ENCODE measurements at regions not wholly inside any gene's neighbourhood (a gene's known extent, or its start where the extent isn't known, plus 50 kb on each side); places are given as distances from the start of the nearest gene placed in this dataset.

- Histone ChIP-seq H3K36me3 (ENCODE audit: low read depth) (no peaks in the 10 kb centered on the region), H3K4me1 (ENCODE audit: insufficient read depth, poor library complexity, severe bottlenecking) (no peaks in the 10 kb centered on the region), H3K9me3 (ENCODE audit: severe bottlenecking) (no peaks in the 10 kb centered on the region), H3K4me3 (ENCODE audit: severe bottlenecking) (no peak overlapping the region), H3K27me3 (ENCODE audit: insufficient read depth, poor library complexity, severe bottlenecking) (no peaks in the 10 kb centered on the region), H3K27ac (ENCODE audit: poor library complexity, severe bottlenecking) (no peak overlapping the region)
- DNase-seq (ENCODE audit: low spot score): no peak
- TF ChIP-seq, protein P1, sequence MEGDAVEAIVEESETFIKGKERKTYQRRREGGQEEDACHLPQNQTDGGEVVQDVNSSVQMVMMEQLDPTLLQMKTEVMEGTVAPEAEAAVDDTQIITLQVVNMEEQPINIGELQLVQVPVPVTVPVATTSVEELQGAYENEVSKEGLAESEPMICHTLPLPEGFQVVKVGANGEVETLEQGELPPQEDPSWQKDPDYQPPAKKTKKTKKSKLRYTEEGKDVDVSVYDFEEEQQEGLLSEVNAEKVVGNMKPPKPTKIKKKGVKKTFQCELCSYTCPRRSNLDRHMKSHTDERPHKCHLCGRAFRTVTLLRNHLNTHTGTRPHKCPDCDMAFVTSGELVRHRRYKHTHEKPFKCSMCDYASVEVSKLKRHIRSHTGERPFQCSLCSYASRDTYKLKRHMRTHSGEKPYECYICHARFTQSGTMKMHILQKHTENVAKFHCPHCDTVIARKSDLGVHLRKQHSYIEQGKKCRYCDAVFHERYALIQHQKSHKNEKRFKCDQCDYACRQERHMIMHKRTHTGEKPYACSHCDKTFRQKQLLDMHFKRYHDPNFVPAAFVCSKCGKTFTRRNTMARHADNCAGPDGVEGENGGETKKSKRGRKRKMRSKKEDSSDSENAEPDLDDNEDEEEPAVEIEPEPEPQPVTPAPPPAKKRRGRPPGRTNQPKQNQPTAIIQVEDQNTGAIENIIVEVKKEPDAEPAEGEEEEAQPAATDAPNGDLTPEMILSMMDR (IDR thresholded peaks at IDR 0.05; ENCODE audit: poor library complexity, severe bottlenecking): no peak
- peak; percentile 56; the same call in 1 of the 3 replicates for ATAC-seq (ENCODE audit: low read depth)
These were observed 174.9 kb downstream of the C7orf25 start for GRCh38 chr7:42736931-42737330.

DNA sequence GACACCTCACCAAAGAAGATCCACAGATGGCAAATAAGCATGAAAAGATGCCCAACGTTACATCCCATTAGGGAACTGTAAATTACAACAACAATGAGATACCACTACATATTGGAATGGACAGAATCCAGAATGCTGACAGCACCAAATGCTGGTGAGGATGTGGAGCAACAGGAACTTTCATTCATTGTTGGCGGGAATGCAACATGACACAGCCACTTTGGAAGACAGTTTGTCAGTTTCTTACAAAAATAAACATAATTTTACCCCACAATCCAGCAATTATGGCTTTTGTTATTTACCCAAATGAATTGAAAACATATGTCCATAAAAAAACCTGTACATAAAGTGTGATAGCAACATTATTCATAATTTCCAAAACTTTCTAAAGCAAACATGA, 176.8 kb downstream of the C7orf25 start:
- DNase-seq (ENCODE audit: low spot score) (no peak), ATAC-seq (ENCODE audit: low read depth) (no peak)
- TF ChIP-seq, protein P1 (IDR thresholded peaks at IDR 0.05; ENCODE audit: poor library complexity, severe bottlenecking): no peak

DNA sequence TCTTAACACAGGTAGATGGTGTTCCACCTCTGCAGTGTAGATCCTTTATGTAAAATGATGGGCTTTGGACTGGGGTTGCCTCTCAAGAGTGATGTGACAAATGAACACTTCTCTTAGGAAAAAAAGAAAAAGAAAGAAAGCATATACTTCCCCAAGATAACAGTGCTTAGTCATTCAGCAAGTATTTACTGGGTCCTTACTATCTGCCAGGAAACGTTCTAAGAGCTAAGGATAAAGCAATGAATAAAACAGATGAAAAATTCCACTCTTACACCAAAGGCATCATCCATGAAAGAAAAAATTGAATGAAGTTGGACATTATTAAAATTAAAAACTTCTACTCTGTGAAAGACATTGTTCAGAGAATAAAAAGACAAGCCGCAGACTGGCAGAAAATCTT, 177.3 kb downstream of the C7orf25 start:
- TF ChIP-seq, protein P1 (IDR thresholded peaks at IDR 0.05; ENCODE audit: poor library complexity, severe bottlenecking): no peak
- Histone ChIP-seq H3K36me3 (ENCODE audit: low read depth) (no peaks in the 10 kb centered on the region), H3K27me3 (ENCODE audit: insufficient read depth, poor library complexity, severe bottlenecking) (no peaks in the 10 kb centered on the region), H3K4me1 (ENCODE audit: insufficient read depth, poor library complexity, severe bottlenecking) (no peaks in the 10 kb centered on the region), H3K9me3 (ENCODE audit: severe bottlenecking) (no peaks in the 10 kb centered on the region), H3K27ac (ENCODE audit: poor library complexity, severe bottlenecking) (no peak overlapping the region), H3K4me3 (ENCODE audit: severe bottlenecking) (no peak overlapping the region)
- ATAC-seq (ENCODE audit: low read depth) (no peak), DNase-seq (ENCODE audit: low spot score) (no peak)

More for the DNA sequence above, 176.8 kb downstream of the C7orf25 start:
- Histone ChIP-seq H3K36me3 (ENCODE audit: low read depth) (no peaks in the 10 kb centered on the region), H3K27ac (ENCODE audit: poor library complexity, severe bottlenecking) (no peak overlapping the region), H3K4me3 (ENCODE audit: severe bottlenecking) (no peak overlapping the region), H3K27me3 (ENCODE audit: insufficient read depth, poor library complexity, severe bottlenecking) (no peaks in the 10 kb centered on the region), H3K4me1 (ENCODE audit: insufficient read depth, poor library complexity, severe bottlenecking) (no peaks in the 10 kb centered on the region), H3K9me3 (ENCODE audit: severe bottlenecking) (no peaks in the 10 kb centered on the region)

GRCh38 chr7:42733040-42733439, 178.8 kb downstream of the C7orf25 start:
- Histone ChIP-seq H3K27ac (ENCODE audit: poor library complexity, severe bottlenecking) (no peak overlapping the region), H3K36me3 (ENCODE audit: low read depth) (no peaks in the 10 kb centered on the region), H3K27me3 (ENCODE audit: insufficient read depth, poor library complexity, severe bottlenecking) (no peaks in the 10 kb centered on the region), H3K4me1 (ENCODE audit: insufficient read depth, poor library complexity, severe bottlenecking) (no peaks in the 10 kb centered on the region), H3K9me3 (ENCODE audit: severe bottlenecking) (no peaks in the 10 kb centered on the region), H3K4me3 (ENCODE audit: severe bottlenecking) (no peak overlapping the region)
- TF ChIP-seq, protein P1 (IDR thresholded peaks at IDR 0.05; ENCODE audit: poor library complexity, severe bottlenecking): no peak
- no peak for DNase-seq (ENCODE audit: low spot score)
- no peak for ATAC-seq (ENCODE audit: low read depth)

DNA sequence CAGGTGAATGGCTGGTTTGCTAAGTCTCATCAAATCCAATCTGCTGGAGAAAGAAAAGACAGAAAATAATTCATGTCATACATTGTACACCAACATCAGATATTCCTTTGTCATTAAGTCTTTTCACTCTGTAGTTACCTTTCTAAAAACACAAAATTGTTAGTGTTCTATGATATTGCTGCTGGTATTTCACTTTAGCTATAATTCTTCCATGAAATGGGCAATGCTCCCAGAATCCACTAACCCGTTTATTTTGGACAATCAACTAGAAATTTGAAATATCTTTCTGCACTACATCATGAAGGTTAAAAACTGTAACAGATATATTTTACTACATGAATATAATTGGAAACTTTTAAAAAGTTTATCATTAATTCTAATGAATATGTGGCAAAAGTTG, 181.3 kb downstream of the C7orf25 start:
- Histone ChIP-seq H3K27me3 (ENCODE audit: insufficient read depth, poor library complexity, severe bottlenecking) (no peaks in the 10 kb centered on the region), H3K36me3 (ENCODE audit: low read depth) (no peaks in the 10 kb centered on the region), H3K4me1 (ENCODE audit: insufficient read depth, poor library complexity, severe bottlenecking) (no peaks in the 10 kb centered on the region), H3K4me3 (ENCODE audit: severe bottlenecking) (no peak overlapping the region), H3K27ac (ENCODE audit: poor library complexity, severe bottlenecking) (no peak overlapping the region), H3K9me3 (ENCODE audit: severe bottlenecking) (no peaks in the 10 kb centered on the region)
- no peak for DNase-seq (ENCODE audit: low spot score)
- TF ChIP-seq, protein P1 (IDR thresholded peaks at IDR 0.05; ENCODE audit: poor library complexity, severe bottlenecking): no peak
- no peak for ATAC-seq (ENCODE audit: low read depth)

Data from RWPE2 (cell line).